WTC11 (cell line): ENCODE measurements at regions not wholly inside any gene's neighbourhood (a gene's known extent, or its start where the extent isn't known, plus 50 kb on each side); places are given as distances from the start of the nearest gene placed in this dataset.

Source experiments
- ATAC-seq: fragments of 200-7000 bp; cut with Tn5 transposase; 2 replicates; pipeline ENCODE4 v1.10.0; 2021; ENCODE audit warnings: mild to moderate bottlenecking, moderate library complexity
- CTCF ChIA-PET: fragments of 300-600 bp; sonication (Branson Sonifier 250); formaldehyde crosslinking; loops from one replicate; lab custom pipeline; 2021; ENCODE audit warnings: antibody characterized with exemption; lab: Charles Lee
- POLR2A ChIA-PET: fragments of 350-600 bp; sonication (Branson Sonifier 250); formaldehyde crosslinking; loops from one replicate; lab custom pipeline; 2021; ENCODE audit warnings: antibody characterized with exemption; lab: Charles Lee
- DNase-seq: peaks from one replicate; pipeline ENCODE4 v3.0.0; 2021; ENCODE audit warnings: low spot score
- H3K27ac Mint-ChIP-seq: 2 replicates; pipeline ENCODE4 v1.8.0; 2021; ENCODE audit warnings: mixed read lengths
- H3K27me3 Mint-ChIP-seq: 2 replicates; pipeline ENCODE4 v1.8.0; 2021; ENCODE audit warnings: low read depth, mild to moderate bottlenecking, moderate library complexity, mixed read lengths
- H3K36me3 Mint-ChIP-seq: 2 replicates; pipeline ENCODE4 v1.8.0; 2021; ENCODE audit warnings: mixed read lengths
- H3K4me1 Mint-ChIP-seq: 2 replicates; pipeline ENCODE4 v1.8.0; 2022; ENCODE audit warnings: mixed read lengths
- H3K4me3 Mint-ChIP-seq: 2 replicates; pipeline ENCODE4 v1.8.0; 2021; ENCODE audit warnings: mild to moderate bottlenecking, moderate library complexity, mixed read lengths
- H3K9me3 Mint-ChIP-seq: 2 replicates; pipeline ENCODE4 v1.8.0; 2021; ENCODE audit warnings: mixed read lengths
- ATF1 ChIP-seq: sonication (generic); formaldehyde crosslinking; IDR thresholded peaks from 2 replicates; pipeline ENCODE4 v1.8.1; 2023; ENCODE audit warnings: mild to moderate bottlenecking, moderate library complexity, missing genetic modification reagents
- ELF4 ChIP-seq: sonication (generic); formaldehyde crosslinking; IDR thresholded peaks from 2 replicates; pipeline ENCODE4 v1.8.1; 2022; ENCODE audit warnings: low read depth, mild to moderate bottlenecking, moderate library complexity, missing genetic modification reagents
- FOXJ3 ChIP-seq: sonication (generic); formaldehyde crosslinking; IDR thresholded peaks from 2 replicates; pipeline ENCODE4 v1.9.0; 2021; ENCODE audit warnings: missing genetic modification reagents, mild to moderate bottlenecking, borderline replicate concordance
- GABPB1 ChIP-seq: sonication (generic); formaldehyde crosslinking; IDR thresholded peaks from 2 replicates; pipeline ENCODE4 v1.8.1; 2023; ENCODE audit warnings: mild to moderate bottlenecking, missing genetic modification reagents
- PRRX2 ChIP-seq: fragments of 250-450 bp; sonication (Bioruptor Pico); IDR thresholded peaks from 2 replicates; pipeline ENCODE4 v1.8.0; 2021; ENCODE audit warnings: mild to moderate bottlenecking
- TEAD4 ChIP-seq: sonication (generic); formaldehyde crosslinking; IDR thresholded peaks from 2 replicates; pipeline ENCODE4 v1.8.0; 2022; ENCODE audit warnings: mild to moderate bottlenecking, missing genetic modification reagents
- ZNF219 ChIP-seq: sonication (generic); formaldehyde crosslinking; IDR thresholded peaks from 2 replicates; pipeline ENCODE4 v1.8.0; 2023; ENCODE audit warnings: missing genetic modification reagents, mild to moderate bottlenecking, borderline replicate concordance
- ZNF317 ChIP-seq: sonication (generic); formaldehyde crosslinking; IDR thresholded peaks from 2 replicates; pipeline ENCODE4 v1.8.1; 2023; ENCODE audit warnings: low read depth, mild to moderate bottlenecking, moderate library complexity, missing genetic modification reagents, borderline replicate concordance
- ZNF423 ChIP-seq: fragments of 250-450 bp; sonication (Bioruptor Pico); IDR thresholded peaks from 2 replicates; pipeline ENCODE4 v2.1.2; 2022; ENCODE audit warnings: mild to moderate bottlenecking, moderate library complexity
- ZNF671 ChIP-seq: fragments of 250-450 bp; sonication (Bioruptor Pico); IDR thresholded peaks from 2 replicates; pipeline ENCODE4 v1.8.0; 2021; ENCODE audit warnings: mild to moderate bottlenecking
- TF ChIP-seq, protein P1 (sequence below): sonication (generic); formaldehyde crosslinking; IDR thresholded peaks from 2 replicates; pipeline ENCODE4 v1.8.0; 2022; ENCODE audit warnings: mild to moderate bottlenecking, missing genetic modification reagents
- TF ChIP-seq, protein P2 (sequence below): fragments of 250-450 bp; sonication (Bioruptor Pico); IDR thresholded peaks from 2 replicates; pipeline ENCODE4 v1.9.0; 2021; ENCODE audit warnings: moderate library complexity, mild to moderate bottlenecking, inconsistent platforms, borderline replicate concordance
- TF ChIP-seq, protein P3 (sequence below): sonication (generic); formaldehyde crosslinking; IDR thresholded peaks from 2 replicates; pipeline ENCODE4 v1.8.1; 2022; ENCODE audit warnings: missing genetic modification reagents, borderline replicate concordance
- TF ChIP-seq, protein P4 (sequence below): sonication (generic); formaldehyde crosslinking; IDR thresholded peaks from 2 replicates; pipeline ENCODE4 v1.8.0; 2023; ENCODE audit warnings: mild to moderate bottlenecking, missing genetic modification reagents
- TF ChIP-seq, protein P5 (sequence below): sonication (generic); formaldehyde crosslinking; IDR thresholded peaks from 2 replicates; pipeline ENCODE4 v1.8.1; 2022; ENCODE audit warnings: mild to moderate bottlenecking, moderate library complexity, missing genetic modification reagents
- TF ChIP-seq, protein P6 (sequence below): fragments of 250-450 bp; sonication (Bioruptor Pico); IDR thresholded peaks from 2 replicates; pipeline ENCODE4 v1.9.0; 2021; ENCODE audit warnings: mild to moderate bottlenecking, borderline replicate concordance

DNA sequence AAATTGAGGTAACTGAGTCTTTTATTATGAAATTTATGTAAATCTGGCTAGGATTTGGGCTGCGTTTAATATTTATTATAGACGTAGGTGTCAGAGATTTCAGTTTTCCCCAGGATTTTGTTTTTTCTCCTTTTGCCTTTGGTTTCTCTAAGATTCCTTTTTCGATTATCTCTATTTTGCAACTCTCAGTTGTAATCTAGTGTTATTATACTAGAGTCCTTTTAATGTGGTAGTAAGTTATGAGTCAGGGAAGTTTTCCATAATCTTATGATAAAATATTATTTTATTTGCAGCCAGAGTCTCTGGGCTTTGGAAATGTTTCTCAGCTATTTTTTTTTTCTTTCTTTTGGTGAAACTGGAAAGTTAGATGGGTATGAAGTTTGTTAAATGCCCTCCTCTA, 1043.8 kb downstream of the PLA2G4A start:
- POLR2A ChIA-PET = no interaction called here
- ATAC-seq = no peak
- H3K4me3 Mint-ChIP-seq = no peak overlapping the region
- H3K27ac Mint-ChIP-seq = no peak overlapping the region
- no peak for DNase-seq
- peaks cover 14% of the 10 kb centered on the region for H3K4me1 Mint-ChIP-seq
- peaks cover 8% of the 10 kb centered on the region; the same call in 1 of the 2 replicates for H3K36me3 Mint-ChIP-seq
- H3K27me3 Mint-ChIP-seq = no peaks in the 10 kb centered on the region
- peaks cover 13% of the 10 kb centered on the region for H3K9me3 Mint-ChIP-seq
- TF ChIP-seq FOXJ3 (CRISPR knock-in tag) (no peak), GABPB1 (CRISPR knock-in tag) (no peak), ZNF671 (CRISPR knock-in tag) (no peak), TEAD4 (CRISPR knock-in tag) (no peak), ZNF423 (CRISPR knock-in tag) (no peak), ZNF317 (CRISPR knock-in tag) (no peak), ELF4 (CRISPR knock-in tag) (no peak), PRRX2 (CRISPR knock-in tag) (no peak), ZNF219 (CRISPR knock-in tag) (no peak), ATF1 (CRISPR knock-in tag) (no peak)
- TF ChIP-seq, protein P1, sequence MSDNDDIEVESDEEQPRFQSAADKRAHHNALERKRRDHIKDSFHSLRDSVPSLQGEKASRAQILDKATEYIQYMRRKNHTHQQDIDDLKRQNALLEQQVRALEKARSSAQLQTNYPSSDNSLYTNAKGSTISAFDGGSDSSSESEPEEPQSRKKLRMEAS (CRISPR knock-in tag) = no peak
- TF ChIP-seq, protein P2, sequence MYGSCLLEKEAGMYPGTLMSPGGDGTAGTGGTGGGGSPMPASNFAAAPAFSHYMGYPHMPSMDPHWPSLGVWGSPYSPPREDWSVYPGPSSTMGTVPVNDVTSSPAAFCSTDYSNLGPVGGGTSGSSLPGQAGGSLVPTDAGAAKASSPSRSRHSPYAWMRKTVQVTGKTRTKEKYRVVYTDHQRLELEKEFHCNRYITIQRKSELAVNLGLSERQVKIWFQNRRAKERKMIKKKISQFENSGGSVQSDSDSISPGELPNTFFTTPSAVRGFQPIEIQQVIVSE = no peak
- TF ChIP-seq, protein P3, sequence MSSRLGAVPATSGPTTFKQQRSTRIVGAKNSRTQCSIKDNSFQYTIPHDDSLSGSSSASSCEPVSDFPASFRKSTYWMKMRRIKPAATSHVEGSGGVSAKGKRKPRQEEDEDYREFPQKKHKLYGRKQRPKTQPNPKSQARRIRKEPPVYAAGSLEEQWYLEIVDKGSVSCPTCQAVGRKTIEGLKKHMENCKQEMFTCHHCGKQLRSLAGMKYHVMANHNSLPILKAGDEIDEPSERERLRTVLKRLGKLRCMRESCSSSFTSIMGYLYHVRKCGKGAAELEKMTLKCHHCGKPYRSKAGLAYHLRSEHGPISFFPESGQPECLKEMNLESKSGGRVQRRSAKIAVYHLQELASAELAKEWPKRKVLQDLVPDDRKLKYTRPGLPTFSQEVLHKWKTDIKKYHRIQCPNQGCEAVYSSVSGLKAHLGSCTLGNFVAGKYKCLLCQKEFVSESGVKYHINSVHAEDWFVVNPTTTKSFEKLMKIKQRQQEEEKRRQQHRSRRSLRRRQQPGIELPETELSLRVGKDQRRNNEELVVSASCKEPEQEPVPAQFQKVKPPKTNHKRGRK (CRISPR knock-in tag) = no peak
- TF ChIP-seq, protein P4, sequence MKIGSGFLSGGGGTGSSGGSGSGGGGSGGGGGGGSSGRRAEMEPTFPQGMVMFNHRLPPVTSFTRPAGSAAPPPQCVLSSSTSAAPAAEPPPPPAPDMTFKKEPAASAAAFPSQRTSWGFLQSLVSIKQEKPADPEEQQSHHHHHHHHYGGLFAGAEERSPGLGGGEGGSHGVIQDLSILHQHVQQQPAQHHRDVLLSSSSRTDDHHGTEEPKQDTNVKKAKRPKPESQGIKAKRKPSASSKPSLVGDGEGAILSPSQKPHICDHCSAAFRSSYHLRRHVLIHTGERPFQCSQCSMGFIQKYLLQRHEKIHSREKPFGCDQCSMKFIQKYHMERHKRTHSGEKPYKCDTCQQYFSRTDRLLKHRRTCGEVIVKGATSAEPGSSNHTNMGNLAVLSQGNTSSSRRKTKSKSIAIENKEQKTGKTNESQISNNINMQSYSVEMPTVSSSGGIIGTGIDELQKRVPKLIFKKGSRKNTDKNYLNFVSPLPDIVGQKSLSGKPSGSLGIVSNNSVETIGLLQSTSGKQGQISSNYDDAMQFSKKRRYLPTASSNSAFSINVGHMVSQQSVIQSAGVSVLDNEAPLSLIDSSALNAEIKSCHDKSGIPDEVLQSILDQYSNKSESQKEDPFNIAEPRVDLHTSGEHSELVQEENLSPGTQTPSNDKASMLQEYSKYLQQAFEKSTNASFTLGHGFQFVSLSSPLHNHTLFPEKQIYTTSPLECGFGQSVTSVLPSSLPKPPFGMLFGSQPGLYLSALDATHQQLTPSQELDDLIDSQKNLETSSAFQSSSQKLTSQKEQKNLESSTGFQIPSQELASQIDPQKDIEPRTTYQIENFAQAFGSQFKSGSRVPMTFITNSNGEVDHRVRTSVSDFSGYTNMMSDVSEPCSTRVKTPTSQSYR (CRISPR knock-in tag) = no peak
- TF ChIP-seq, protein P5, sequence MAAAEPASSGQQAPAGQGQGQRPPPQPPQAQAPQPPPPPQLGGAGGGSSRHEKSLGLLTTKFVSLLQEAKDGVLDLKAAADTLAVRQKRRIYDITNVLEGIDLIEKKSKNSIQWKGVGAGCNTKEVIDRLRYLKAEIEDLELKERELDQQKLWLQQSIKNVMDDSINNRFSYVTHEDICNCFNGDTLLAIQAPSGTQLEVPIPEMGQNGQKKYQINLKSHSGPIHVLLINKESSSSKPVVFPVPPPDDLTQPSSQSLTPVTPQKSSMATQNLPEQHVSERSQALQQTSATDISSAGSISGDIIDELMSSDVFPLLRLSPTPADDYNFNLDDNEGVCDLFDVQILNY (CRISPR knock-in tag) = no peak
- TF ChIP-seq, protein P6, sequence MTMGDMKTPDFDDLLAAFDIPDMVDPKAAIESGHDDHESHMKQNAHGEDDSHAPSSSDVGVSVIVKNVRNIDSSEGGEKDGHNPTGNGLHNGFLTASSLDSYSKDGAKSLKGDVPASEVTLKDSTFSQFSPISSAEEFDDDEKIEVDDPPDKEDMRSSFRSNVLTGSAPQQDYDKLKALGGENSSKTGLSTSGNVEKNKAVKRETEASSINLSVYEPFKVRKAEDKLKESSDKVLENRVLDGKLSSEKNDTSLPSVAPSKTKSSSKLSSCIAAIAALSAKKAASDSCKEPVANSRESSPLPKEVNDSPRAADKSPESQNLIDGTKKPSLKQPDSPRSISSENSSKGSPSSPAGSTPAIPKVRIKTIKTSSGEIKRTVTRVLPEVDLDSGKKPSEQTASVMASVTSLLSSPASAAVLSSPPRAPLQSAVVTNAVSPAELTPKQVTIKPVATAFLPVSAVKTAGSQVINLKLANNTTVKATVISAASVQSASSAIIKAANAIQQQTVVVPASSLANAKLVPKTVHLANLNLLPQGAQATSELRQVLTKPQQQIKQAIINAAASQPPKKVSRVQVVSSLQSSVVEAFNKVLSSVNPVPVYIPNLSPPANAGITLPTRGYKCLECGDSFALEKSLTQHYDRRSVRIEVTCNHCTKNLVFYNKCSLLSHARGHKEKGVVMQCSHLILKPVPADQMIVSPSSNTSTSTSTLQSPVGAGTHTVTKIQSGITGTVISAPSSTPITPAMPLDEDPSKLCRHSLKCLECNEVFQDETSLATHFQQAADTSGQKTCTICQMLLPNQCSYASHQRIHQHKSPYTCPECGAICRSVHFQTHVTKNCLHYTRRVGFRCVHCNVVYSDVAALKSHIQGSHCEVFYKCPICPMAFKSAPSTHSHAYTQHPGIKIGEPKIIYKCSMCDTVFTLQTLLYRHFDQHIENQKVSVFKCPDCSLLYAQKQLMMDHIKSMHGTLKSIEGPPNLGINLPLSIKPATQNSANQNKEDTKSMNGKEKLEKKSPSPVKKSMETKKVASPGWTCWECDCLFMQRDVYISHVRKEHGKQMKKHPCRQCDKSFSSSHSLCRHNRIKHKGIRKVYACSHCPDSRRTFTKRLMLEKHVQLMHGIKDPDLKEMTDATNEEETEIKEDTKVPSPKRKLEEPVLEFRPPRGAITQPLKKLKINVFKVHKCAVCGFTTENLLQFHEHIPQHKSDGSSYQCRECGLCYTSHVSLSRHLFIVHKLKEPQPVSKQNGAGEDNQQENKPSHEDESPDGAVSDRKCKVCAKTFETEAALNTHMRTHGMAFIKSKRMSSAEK (CRISPR knock-in tag) = no peak
- CTCF ChIA-PET = no interaction called here
